ENCODE measurements at regions not wholly inside any gene's neighbourhood (a gene's known extent, or its start where the extent isn't known, plus 50 kb on each side); places are given as distances from the start of the nearest gene placed in this dataset.

- Histone ChIP-seq H3K36me3 (ENCODE audit: insufficient read depth, low read length) (peaks cover 97% of the 10 kb centered on the region), H3K27me3 (ENCODE audit: insufficient read depth, low read length) (no peaks in the 10 kb centered on the region), H3K4me1 (ENCODE audit: insufficient read depth, low read length) (no peaks in the 10 kb centered on the region), H2AFZ (ENCODE audit: low read depth, low read length) (no peak overlapping the region), H3K9me3 (ENCODE audit: low read length) (peaks cover 56% of the 10 kb centered on the region), H3K4me3 (ENCODE audit: low read length) (no peak overlapping the region)
Measured at GRCh38 chr19:5214902-5215301, 125.7 kb downstream of the PTPRS start.

GRCh38 chr19:5214371-5214770 lies 126.2 kb downstream of the PTPRS start:
- H2AFZ ChIP-seq (ENCODE audit: low read depth, low read length), result no peak overlapping the region
- no peak overlapping the region for H3K4me3 ChIP-seq (ENCODE audit: low read length)
- no peaks in the 10 kb centered on the region for H3K4me1 ChIP-seq (ENCODE audit: insufficient read depth, low read length)
- peaks cover 97% of the 10 kb centered on the region for H3K36me3 ChIP-seq (ENCODE audit: insufficient read depth, low read length)
- no peaks in the 10 kb centered on the region for H3K27me3 ChIP-seq (ENCODE audit: insufficient read depth, low read length)
- H3K9me3 ChIP-seq (ENCODE audit: low read length), result peaks cover 56% of the 10 kb centered on the region

- no peak overlapping the region for H2AFZ ChIP-seq (ENCODE audit: low read depth, low read length)
- H3K36me3 ChIP-seq (ENCODE audit: insufficient read depth, low read length), result peaks cover 97% of the 10 kb centered on the region
- H3K4me1 ChIP-seq (ENCODE audit: insufficient read depth, low read length), result no peaks in the 10 kb centered on the region
- no peaks in the 10 kb centered on the region for H3K27me3 ChIP-seq (ENCODE audit: insufficient read depth, low read length)
- H3K4me3 ChIP-seq (ENCODE audit: low read length), result no peak overlapping the region
- H3K9me3 ChIP-seq (ENCODE audit: low read length), result peaks cover 58% of the 10 kb centered on the region
Measured at GRCh38 chr19:5213667-5214066, 126.9 kb downstream of the PTPRS start.

- Histone ChIP-seq H3K9me3 (ENCODE audit: low read length) (peaks cover 49% of the 10 kb centered on the region), H3K27me3 (ENCODE audit: insufficient read depth, low read length) (no peaks in the 10 kb centered on the region), H3K4me3 (ENCODE audit: low read length) (no peak overlapping the region), H3K4me1 (ENCODE audit: insufficient read depth, low read length) (no peaks in the 10 kb centered on the region), H3K36me3 (ENCODE audit: insufficient read depth, low read length) (peaks cover 95% of the 10 kb centered on the region), H2AFZ (ENCODE audit: low read depth, low read length) (no peak overlapping the region)
Measured at GRCh38 chr19:5212101-5212500, 128.5 kb downstream of the PTPRS start.

GRCh38 chr19:5211217-5211822 lies 129.3 kb downstream of the PTPRS start:
- peaks cover 93% of the 10 kb centered on the region for H3K36me3 ChIP-seq (ENCODE audit: insufficient read depth, low read length)
- H3K4me3 ChIP-seq (ENCODE audit: low read length), result no peak overlapping the region

GRCh38 chr19:5210556-5210955 lies 130.1 kb downstream of the PTPRS start:
- no peak overlapping the region for H2AFZ ChIP-seq (ENCODE audit: low read depth, low read length)
- H3K4me1 ChIP-seq (ENCODE audit: insufficient read depth, low read length), result no peaks in the 10 kb centered on the region
- H3K36me3 ChIP-seq (ENCODE audit: insufficient read depth, low read length), result peaks cover 90% of the 10 kb centered on the region
- peaks cover 45% of the 10 kb centered on the region for H3K9me3 ChIP-seq (ENCODE audit: low read length)
- no peaks in the 10 kb centered on the region for H3K27me3 ChIP-seq (ENCODE audit: insufficient read depth, low read length)
- H3K4me3 ChIP-seq (ENCODE audit: low read length), result no peak overlapping the region

More at GRCh38 chr19:5211217-5211822, 129.3 kb downstream of the PTPRS start:
- H3K27me3 ChIP-seq (ENCODE audit: insufficient read depth, low read length), result no peaks in the 10 kb centered on the region
- H2AFZ ChIP-seq (ENCODE audit: low read depth, low read length), result no peak overlapping the region
- H3K9me3 ChIP-seq (ENCODE audit: low read length), result peaks cover 44% of the 10 kb centered on the region
- H3K4me1 ChIP-seq (ENCODE audit: insufficient read depth, low read length), result no peaks in the 10 kb centered on the region

GRCh38 chr19:5207806-5208205 lies 132.8 kb downstream of the PTPRS start:
- Histone ChIP-seq H3K4me3 (ENCODE audit: low read length) (no peak overlapping the region), H2AFZ (ENCODE audit: low read depth, low read length) (no peak overlapping the region), H3K4me1 (ENCODE audit: insufficient read depth, low read length) (no peaks in the 10 kb centered on the region), H3K9me3 (ENCODE audit: low read length) (peaks cover 31% of the 10 kb centered on the region), H3K27me3 (ENCODE audit: insufficient read depth, low read length) (no peaks in the 10 kb centered on the region), H3K36me3 (ENCODE audit: insufficient read depth, low read length) (peaks cover 72% of the 10 kb centered on the region)

GRCh38 chr19:5206751-5207075 lies 133.9 kb downstream of the PTPRS start:
- Histone ChIP-seq H3K4me3 (ENCODE audit: low read length) (no peak overlapping the region), H2AFZ (ENCODE audit: low read depth, low read length) (no peak overlapping the region), H3K4me1 (ENCODE audit: insufficient read depth, low read length) (no peaks in the 10 kb centered on the region), H3K36me3 (ENCODE audit: insufficient read depth, low read length) (peaks cover 66% of the 10 kb centered on the region), H3K9me3 (ENCODE audit: low read length) (peaks cover 31% of the 10 kb centered on the region), H3K27me3 (ENCODE audit: insufficient read depth, low read length) (no peaks in the 10 kb centered on the region)

GRCh38 chr19:5205937-5206750 lies 134.5 kb downstream of the PTPRS start:
- H3K4me1 ChIP-seq (ENCODE audit: insufficient read depth, low read length), result no peaks in the 10 kb centered on the region
- H3K27me3 ChIP-seq (ENCODE audit: insufficient read depth, low read length), result no peaks in the 10 kb centered on the region
- H3K4me3 ChIP-seq (ENCODE audit: low read length), result no peak overlapping the region
- no peak overlapping the region for H2AFZ ChIP-seq (ENCODE audit: low read depth, low read length)
- H3K36me3 ChIP-seq (ENCODE audit: insufficient read depth, low read length), result peaks cover 61% of the 10 kb centered on the region
- peaks cover 26% of the 10 kb centered on the region for H3K9me3 ChIP-seq (ENCODE audit: low read length)

GRCh38 chr19:5205381-5205780 lies 135.2 kb downstream of the PTPRS start:
- H3K9me3 ChIP-seq (ENCODE audit: low read length), result peaks cover 27% of the 10 kb centered on the region
- H3K4me1 ChIP-seq (ENCODE audit: insufficient read depth, low read length), result no peaks in the 10 kb centered on the region
- no peaks in the 10 kb centered on the region for H3K27me3 ChIP-seq (ENCODE audit: insufficient read depth, low read length)
- peaks cover 53% of the 10 kb centered on the region for H3K36me3 ChIP-seq (ENCODE audit: insufficient read depth, low read length)
- H3K4me3 ChIP-seq (ENCODE audit: low read length), result no peak overlapping the region
- no peak overlapping the region for H2AFZ ChIP-seq (ENCODE audit: low read depth, low read length)

- no peaks in the 10 kb centered on the region for H3K4me1 ChIP-seq (ENCODE audit: insufficient read depth, low read length)
- no peaks in the 10 kb centered on the region for H3K27me3 ChIP-seq (ENCODE audit: insufficient read depth, low read length)
- peaks cover 41% of the 10 kb centered on the region for H3K36me3 ChIP-seq (ENCODE audit: insufficient read depth, low read length)
- H2AFZ ChIP-seq (ENCODE audit: low read depth, low read length), result no peak overlapping the region
- H3K4me3 ChIP-seq (ENCODE audit: low read length), result no peak overlapping the region
- peaks cover 25% of the 10 kb centered on the region for H3K9me3 ChIP-seq (ENCODE audit: low read length)
Measured at GRCh38 chr19:5204212-5204611, 136.4 kb downstream of the PTPRS start.

Data from neuron (in vitro differentiated cells).